Fibroblast of peridontal ligament (primary cell): ENCODE measurements at regions not wholly inside any gene's neighbourhood (a gene's known extent, or its start where the extent isn't known, plus 50 kb on each side); places are given as distances from the start of the nearest gene placed in this dataset.

Experiments used
- DNase-seq: peaks from one replicate; pipeline ENCODE4 v3.0.0-alpha.2; 2010; ENCODE audit errors: extremely low read depth

DNA sequence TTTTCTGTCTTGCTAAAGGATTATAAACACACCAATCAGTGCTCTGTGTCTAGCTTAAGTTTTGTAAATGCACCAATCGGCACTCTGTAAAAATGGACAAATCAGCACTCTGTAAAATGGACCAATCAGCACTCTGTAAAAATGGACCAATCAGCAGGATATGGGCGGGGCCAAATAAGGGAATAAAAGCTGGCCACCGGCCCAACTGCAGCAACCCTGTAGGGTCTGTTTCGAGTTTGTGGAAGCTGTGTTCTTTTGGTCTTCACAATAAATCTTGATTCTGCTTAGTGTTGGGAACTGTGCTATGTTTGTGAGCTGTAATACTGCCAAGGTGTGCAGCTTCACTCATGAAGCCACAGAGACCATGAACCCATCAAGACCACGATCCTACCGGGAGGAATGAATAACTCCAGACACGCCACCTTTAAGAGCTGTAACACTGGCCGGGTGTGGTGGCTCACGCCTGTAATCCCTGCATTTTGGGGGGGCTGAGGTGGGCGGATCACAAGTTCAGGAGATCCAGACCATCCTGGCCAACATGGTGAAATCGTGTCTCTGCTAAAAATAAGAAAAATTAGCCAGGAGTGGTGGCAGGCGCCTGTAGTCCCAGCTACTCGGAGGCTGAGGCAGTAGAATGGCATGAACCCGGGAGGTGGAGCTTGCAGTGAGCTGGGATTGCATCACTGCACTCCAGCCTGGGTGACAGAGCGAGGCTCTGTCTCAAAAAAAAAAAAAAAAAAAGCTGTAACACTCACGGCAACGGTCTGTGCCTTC lies 133.0 kb upstream of the GDF10 start:
- DNase-seq, result peak; percentile 30

DNA sequence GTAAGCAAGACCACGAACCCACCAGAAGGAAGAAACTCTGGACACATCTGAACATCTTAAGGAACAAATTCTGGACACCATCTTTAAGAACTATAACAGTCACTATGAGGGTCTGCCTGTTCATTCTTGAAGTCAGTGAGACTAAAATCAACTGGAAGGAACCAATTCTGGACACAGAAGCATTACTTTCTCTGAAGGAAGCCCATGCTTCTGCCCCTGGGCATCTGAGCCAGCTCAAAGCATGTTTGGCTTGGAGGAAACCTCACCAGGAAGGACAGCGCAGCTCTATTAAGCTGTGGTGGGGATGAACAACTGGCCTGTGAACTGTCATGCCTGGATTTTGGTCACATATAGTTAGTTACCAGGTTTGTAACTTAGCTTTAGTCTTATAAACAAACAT lies 132.4 kb upstream of the GDF10 start:
- DNase-seq, result peak; percentile 10

DNA sequence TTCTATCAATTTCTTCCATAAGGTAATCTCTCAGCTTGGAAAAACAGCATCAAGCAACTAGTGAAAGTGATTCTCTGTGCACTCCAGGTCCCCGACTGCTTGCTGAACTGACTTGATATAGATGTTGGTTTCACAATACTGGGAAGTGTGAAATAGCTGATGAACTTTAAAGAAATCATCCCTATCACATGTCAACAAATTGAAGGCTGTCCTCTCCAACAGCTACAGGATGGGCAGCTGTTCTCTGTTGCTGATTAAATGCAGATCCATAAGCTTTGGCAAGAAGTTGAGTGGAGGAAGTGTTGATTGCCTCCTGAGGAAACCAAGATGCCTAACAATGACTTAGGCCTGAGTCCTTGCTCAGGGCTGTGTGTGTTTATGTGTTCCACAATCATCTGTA lies 130.4 kb upstream of the GDF10 start:
- DNase-seq, result peak; percentile 5

DNA sequence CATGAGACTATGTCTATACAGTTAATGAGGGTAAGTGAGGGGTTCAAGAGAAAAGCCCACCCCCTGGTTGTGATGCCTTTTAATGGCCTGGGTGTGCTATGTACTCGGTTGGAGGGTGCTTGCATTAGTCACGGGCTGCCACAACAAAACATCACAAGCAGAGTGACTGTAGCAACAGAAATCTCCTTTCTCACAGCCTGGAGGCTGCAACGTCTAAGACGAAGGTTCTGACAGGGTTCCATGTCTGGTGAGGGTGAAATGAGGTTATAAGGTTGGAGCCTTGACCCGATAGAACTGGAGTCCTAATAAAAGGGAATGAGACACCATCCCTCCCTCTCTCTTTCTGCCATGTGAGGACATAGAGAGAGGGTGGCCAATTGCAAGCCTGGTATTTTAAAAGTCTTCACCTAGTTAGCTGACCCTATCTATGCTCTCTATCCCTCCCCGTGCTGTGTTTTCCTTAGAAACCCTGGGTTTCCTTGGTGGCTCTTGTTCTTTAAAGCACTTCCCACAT lies 126.0 kb upstream of the GDF10 start:
- DNase-seq, result no peak

DNA sequence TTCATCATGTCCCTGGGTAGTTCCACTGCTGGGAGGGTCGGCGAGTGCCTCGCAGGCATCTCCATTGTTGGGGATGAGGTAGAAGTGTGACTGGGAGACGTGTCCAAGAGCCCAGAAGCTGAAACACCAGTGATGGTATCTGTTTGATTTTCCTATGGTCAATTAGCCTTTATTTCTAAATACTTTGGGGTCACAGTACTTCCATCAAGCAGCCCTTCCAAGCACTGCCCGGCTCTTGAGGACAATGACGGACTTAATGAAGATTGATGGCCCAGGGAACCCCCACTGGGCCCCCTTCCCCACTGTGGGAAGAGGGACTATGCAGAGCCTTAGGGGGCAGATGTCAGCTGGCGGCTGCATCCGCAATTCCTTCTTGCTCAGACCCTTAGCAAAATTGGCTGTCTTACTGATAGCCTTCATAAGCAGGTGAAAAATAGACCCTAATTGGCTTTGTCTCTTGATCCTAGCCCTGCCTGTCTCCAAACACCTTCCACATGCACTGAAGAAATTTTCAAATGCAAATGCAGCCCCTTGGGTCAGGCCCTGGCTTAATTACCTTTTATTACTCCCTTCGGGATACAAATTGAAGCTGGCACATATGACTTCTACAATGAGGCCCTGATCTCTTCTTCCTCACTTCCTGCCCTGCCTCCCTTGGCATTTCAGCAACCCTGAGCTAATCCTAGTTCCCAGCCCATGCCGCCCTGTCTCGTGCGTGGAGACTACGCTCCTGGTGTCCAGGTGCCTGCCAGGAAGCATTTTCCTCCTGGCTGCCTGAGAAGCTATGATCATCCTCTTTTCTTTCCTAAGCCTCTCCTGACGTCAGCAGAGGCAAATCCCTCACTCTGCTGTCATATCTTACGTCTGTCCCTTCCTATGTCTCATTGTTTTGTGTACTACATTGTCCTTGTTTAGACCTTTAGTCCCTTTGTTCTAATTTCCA lies 124.5 kb upstream of the GDF10 start:
- no peak for DNase-seq

DNA sequence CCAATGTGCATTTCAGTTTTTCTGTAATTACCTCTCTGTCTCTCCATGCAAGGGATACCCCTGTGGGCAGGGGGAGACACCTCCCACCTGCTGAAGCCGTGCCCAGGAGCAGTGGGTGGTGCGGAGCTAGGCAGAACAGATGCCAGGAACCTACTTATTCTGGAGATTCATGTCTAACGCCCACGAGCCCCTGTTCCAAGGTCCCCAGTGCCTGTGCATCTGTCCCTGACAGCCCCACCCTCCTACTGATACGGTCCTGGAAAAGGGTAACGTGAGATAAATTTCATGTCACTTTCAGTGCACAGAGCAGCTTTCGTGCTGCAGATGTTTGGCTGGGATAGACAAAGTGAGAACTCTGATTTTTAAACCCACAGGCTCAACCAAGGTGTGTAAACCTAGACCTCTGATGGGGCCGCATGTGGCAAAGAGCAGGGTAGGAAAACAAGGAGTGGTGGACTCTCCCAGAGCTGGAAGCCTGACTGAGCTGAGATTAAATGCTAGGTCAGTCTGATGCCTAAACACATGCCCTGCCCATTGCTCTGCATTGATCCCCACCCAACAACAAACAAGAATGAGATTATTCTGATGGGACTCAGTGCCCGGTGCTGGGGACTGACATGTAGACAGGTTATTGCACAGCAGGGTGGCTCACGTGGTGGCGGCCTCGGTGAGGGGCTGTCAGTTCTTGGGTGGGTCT lies 123.6 kb upstream of the GDF10 start:
- DNase-seq, result no peak

DNA sequence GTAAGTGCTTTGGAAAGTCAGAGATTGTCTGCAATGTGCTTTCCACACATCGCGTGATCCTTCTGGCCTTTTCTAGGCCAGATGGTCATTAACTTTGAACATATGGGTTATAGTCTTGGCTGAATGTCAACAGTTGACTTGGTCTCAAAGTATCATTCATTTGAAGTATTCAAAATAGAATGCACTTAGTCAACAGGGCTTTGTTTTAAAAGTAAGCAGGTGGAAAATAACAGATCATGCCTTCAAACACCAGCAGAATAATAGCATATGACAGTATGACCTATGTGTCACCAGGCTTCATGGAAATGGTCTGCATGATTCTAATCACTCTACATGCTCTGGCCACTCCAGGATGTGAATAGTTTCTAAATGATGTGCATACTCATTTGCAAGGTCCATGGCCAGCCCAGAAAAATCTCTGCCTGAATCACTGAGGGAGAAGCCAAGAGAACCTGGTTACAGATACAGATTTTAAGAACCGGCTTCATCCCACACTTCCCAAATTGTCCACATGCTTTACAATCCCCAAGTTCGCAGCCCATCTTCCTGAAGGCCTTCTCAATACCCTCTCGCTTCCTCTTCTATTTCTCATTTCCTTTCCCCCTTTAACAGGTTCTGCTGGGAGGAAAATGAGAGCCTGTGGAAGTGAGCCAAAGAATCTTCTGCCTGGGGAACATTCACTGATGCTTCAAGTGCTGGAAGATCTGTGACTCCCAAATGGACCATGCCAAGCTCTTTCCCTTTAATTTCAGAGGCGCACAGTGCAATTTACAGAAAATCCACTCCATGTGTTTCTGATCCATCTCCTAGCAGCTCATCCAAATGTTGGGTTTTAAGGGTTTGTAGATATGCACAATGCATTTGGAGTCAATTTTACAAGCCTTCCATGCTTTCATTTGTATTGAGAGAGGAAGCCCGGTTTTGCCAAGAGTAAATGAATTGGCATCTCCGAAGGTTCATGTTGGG lies 122.8 kb upstream of the GDF10 start:
- no peak for DNase-seq

DNA sequence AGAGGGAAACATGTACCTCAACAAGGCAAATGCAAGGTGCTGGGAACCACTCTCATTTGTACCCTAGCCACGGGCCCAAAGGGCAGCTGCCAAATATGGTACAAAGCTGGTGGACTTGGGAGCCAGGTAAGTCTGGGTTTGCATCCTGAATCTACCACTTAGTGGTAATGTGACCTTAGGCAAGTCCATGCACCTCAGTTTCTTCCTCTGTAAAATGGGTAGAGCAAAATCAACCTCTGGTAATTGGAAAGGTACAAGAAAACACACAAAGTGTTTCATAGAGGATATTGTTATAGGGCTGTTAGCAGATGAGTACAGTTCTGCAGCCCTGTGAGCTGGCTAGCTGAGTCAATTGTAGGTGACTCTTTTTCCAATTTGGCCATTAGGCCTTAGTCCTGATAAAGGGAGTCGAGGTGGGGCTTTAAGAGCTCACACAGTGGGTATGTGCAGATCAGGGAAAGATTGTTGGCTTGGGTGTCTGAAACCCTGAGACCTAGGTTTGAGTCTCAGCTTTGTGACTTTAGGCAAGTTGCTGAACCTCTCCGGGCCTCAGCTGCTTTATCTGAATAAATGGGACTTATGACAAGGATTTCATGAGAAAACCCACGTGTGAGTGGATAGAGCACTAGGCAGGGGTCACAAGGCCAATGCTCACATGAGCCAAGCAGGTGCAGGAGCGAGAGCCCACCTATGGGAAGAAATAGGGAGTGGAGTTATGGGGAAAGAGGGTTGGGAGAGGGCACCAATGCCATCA lies 121.3 kb upstream of the GDF10 start:
- DNase-seq, result no peak

DNA sequence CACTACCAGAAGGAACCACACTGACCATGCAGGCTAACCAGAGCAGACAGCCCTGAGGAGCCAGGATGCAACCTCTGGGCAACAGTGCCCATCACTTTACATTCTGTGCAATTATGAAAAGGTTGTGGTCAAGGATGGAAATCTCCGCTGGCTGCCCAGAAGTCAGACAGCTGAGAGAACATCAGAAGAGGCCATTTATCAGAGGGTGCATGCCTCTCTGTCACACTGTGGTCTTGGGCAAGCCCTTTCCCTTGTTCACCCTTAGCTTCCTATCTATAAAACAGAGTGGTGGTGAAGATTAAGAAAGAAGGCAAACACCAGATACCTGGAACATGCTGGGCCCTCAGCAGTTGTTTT lies 120.7 kb upstream of the GDF10 start:
- no peak for DNase-seq

DNA sequence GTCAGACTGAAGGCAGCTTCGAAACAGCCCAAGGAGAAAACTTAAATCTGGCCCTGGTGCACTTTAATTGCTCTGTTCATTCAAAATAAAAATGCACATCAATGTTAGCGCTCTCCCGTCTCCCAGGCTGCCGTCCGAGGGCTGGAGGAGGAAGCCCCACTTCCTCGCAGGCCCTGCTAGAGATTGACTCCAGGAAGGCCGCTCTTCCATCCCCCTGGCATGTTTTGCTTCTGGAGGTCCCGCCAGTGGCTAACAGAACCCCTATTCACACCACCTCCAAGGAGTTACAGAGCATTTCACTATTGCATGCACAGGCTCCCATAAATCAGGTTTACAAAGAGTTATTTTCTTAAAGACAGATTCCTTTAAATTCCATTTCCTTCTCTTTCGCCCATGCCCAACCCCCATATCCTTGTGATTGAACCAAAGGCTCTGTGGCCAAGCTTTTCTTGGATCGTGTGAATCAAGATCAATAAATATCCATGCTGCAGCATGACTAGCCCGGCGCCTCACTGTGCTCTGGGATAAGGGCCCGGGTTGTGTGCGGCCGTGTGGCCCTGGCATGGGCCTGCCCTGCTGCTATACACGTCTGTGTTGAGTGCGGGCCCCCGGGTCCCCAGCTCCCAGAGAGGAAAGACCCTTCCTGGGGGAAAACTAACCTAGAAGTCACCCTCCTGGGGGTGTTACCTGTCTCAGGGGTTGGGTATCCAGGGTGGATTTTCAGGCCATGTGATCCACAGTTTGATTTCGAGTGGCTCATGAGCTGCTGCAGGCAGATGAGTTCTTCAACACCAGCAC lies 118.7 kb upstream of the GDF10 start:
- DNase-seq, result no peak

DNA sequence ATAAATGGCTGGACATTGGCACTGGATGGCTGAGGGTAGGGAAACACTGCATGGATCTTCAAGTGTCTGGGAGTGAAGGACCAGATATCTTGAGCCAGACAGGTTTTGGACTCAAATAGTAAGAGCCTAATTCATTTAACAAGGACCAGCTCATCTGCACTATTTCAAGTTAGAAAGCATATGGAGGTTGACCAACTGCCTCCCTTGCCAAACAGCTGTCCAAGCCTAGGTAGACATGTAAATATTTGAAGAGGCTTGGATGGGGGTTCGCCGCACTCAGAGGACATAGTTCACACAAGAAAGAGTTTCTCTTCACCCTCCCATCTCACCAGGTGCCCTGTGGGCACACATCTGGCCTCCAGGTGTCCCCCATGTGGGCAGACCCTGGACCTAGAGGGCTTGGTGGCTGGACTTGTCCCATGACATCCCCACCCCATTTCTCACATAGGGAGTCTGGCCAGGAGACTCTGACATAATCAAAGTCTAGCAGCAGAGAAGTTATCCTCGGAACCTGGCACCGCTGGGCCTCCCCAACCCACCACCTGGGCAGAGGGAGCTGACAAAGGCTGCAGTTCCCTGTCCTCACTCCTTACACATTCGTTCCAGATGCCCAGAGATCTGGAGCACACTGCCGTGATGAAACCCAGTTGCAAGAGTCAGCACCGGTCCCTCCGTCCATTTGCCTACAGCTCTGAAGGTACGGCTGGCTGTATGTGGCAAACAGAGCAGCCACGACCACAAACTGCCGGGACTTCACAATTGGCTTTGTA lies 116.9 kb upstream of the GDF10 start:
- DNase-seq, result no peak

DNA sequence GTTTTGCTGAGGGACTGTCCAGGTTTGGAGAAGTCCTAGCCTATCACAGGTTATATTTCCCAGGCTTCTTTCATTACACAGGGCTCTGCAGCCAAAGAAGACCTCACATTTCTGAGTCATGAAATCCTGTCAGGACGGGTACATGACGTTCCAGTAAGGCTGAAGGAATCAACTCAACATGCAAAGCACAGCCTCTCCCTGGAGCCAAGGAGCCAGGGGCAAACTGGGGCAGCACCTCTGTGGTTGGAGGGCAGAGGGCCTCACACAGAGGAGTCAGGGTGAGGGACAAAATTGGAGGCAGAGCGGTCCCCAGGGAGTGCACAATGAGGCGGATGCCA lies 116.3 kb upstream of the GDF10 start:
- no peak for DNase-seq

DNA sequence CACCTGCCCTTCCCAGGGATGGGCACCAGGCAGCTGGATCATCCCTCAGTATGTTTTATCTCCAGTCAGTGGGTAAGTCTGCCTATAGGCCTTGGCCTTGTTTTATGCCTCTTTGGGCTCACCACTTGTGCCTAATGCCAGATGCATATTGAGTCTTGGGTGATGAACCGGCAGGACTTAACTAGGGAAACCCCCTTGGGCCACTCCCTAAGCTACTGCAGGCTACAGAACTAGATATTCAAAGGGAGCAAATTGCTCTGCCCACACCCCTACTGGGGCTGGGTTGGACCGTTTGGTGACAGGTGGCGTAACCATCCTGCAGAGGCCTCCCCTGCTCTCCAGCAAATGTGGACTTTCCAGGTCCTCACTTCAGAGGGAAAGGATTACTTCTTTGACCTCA lies 115.7 kb upstream of the GDF10 start:
- no peak for DNase-seq

DNA sequence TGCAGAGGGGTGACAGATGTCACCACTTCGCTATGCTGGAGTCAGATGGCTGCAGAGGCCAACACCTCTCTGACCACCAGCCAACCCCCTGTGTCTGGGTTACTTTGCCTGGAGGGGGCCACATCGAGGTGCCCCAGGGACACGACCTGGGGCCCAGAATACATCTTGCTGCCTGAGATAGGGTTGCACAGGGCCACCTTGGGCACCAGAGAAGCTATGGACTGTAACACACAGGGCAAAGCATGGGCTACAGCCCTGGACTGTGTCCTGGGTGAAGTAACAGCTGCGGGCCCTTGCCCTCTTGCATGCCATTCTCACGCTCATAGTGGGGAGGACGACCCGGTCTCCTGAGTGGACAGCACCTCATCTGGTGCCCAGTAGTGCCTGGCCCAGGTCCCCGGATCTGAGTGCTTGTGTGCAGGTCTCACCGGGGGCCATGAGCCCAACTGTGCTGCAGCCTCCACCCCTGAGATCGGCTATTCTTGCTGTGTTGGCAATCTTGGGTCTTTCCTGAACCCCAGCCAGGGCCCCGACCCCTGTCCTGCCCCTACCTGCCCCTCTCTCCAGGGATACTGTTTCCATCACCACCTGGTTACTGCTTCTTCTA lies 115.2 kb upstream of the GDF10 start:
- DNase-seq, result no peak

DNA sequence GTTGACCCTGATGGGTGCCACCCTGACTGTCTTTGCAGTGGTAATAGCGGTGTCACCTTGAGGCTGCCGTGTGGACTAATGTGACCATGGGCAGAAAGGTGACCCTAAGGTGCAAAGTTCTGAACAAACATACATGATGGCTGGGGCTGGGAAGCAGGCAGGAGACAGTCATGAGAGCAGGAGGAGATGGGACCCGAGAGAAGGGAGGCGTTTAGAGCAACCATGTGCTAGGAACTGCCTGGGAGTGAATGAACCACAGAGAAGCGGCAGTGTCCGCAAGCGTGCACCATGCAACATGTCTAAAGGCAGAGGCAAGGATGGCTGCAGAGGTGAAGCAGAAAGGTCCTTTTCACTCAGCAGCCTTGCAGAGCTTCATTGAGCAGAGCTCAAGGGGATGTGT lies 113.1 kb upstream of the GDF10 start:
- no peak for DNase-seq

DNA sequence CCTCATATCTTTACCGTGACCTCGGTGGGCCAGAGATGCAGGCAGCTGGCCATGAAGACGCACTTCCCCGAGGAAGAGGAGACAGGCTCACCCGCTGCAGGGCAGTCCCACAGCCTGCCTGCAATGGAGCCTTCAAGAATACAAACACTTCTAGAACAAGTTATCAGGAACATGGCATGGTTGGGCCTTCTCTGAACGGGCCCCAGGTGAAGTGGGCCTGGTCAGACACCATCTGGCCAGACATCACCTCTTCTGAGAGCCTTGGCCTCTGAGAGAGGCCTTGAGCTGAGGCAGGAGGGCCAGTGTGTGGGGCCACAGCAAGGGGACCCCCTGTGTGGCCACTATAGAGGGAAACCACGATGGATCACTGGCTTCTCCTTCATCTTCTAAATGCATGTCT lies 112.4 kb upstream of the GDF10 start:
- DNase-seq, result no peak

DNA sequence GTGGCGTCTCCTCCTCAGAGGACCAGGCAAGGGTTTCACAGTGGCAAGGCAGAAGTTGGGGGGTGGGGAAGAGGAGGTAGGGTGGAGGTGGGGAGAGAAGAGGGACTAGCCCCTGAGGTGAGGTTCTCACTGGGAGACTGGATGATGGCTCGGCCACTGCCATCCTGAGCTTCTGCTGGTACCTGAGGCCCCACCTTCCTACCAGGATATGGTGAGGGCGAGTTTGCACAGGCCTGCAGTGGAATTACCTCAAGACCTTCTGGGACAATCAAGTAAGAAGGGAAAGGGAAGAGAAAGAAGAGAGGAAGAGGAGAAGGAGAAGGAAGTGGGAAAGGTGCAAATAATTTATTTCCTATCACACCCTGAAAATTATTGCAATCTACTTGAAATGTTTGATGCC lies 111.8 kb upstream of the GDF10 start:
- no peak for DNase-seq

DNA sequence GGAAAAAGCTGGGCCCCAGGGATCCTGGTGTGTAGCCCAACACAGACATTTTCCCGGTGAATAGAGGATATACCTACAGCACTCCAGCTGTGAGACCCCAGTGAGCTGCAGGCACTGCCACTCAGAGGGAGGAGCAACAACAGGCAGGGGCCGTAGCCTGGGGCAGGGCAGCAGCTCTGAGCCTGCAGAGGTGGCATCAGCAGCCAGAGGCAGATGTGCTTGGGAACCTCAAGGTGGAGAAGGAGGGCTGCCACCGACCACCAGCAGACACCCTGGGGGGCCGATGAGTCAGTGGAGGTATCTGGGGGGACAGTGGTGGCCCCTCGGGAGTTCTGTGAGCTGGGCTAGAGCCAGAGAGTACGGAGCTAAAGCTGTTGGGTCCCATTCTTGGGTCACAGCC lies 110.2 kb upstream of the GDF10 start:
- no peak for DNase-seq

DNA sequence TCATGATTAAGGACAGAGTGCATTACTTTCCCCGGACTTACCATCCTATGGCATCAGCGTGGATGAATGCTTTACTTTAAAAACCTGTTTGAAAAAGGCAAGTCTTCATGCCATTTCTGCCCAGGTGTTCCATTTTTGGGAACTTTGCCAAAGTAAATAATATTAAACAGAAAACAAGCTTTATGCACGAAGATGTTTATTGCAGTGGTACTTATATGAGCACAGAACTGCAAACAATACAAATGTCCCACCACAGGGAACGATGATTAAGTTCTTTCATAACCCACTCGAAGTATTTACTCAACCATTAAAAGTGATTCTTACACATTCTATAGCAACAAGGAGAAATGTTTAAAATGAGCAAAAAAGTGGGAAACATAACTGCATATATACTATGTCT lies 109.7 kb upstream of the GDF10 start:
- DNase-seq, result no peak
